ENCODE measurements at regions not wholly inside any gene's neighbourhood (a gene's known extent, or its start where the extent isn't known, plus 50 kb on each side); places are given as distances from the start of the nearest gene placed in this dataset.
"Not testable (repeated sequence)": the region's sequence is repeated elsewhere in the genome, so short reads cannot be mapped to it uniquely, and the experiment has no call there.

GRCh38 chr10:2210088-2210487 is 472.8 kb upstream of the ADARB2 start:
- H3K9me3 Mint-ChIP-seq = peaks cover 3% of the 10 kb centered on the region
- DNase-seq (ENCODE audit: low spot score in 2 of 2) (no peak), ATAC-seq (no peak)
- H3K4me1 Mint-ChIP-seq = no peaks in the 10 kb centered on the region
- no peaks in the 10 kb centered on the region for H3K36me3 Mint-ChIP-seq
- H3K4me3 Mint-ChIP-seq = no peak overlapping the region
- no peak overlapping the region for H3K27ac Mint-ChIP-seq

- Mint-ChIP-seq H3K4me1 (no peaks in the 10 kb centered on the region), H3K4me3 (no peak overlapping the region), H3K27ac (no peak overlapping the region), H3K9me3 (peaks cover 3% of the 10 kb centered on the region), H3K36me3 (no peaks in the 10 kb centered on the region)
- ATAC-seq = no peak
- no peak for DNase-seq (ENCODE audit: low spot score in 2 of 2)
These were observed 470.8 kb upstream of the ADARB2 start for GRCh38 chr10:2208106-2208505.

GRCh38 chr10:2207246-2207922 is 470.1 kb upstream of the ADARB2 start:
- Mint-ChIP-seq H3K27ac (no peak overlapping the region), H3K9me3 (peaks cover 3% of the 10 kb centered on the region), H3K36me3 (no peaks in the 10 kb centered on the region), H3K4me1 (no peaks in the 10 kb centered on the region), H3K4me3 (no peak overlapping the region)
- no peak for DNase-seq (ENCODE audit: low spot score in 2 of 2)
- no peak for ATAC-seq

GRCh38 chr10:2205406-2205805 is 468.1 kb upstream of the ADARB2 start:
- Mint-ChIP-seq H3K4me3 (no peak overlapping the region), H3K4me1 (no peaks in the 10 kb centered on the region), H3K27ac (no peak overlapping the region), H3K36me3 (no peaks in the 10 kb centered on the region), H3K9me3 (no peaks in the 10 kb centered on the region)
- DNase-seq (ENCODE audit: low spot score in 2 of 2) (no peak), ATAC-seq (no peak)

GRCh38 chr10:2202401-2202800 is 465.1 kb upstream of the ADARB2 start:
- H3K27ac Mint-ChIP-seq = no peak overlapping the region
- no peaks in the 10 kb centered on the region for H3K36me3 Mint-ChIP-seq
- H3K4me3 Mint-ChIP-seq = no peak overlapping the region
- H3K9me3 Mint-ChIP-seq = no peaks in the 10 kb centered on the region
- no peak for DNase-seq (ENCODE audit: low spot score in 2 of 2)
- no peaks in the 10 kb centered on the region for H3K4me1 Mint-ChIP-seq
- ATAC-seq = no peak

GRCh38 chr10:2201534-2202099 is 464.3 kb upstream of the ADARB2 start:
- no peaks in the 10 kb centered on the region for H3K36me3 Mint-ChIP-seq
- H3K27ac Mint-ChIP-seq = no peak overlapping the region
- DNase-seq (ENCODE audit: low spot score in 2 of 2) (no peak), ATAC-seq (no peak)
- H3K9me3 Mint-ChIP-seq = peaks cover 3% of the 10 kb centered on the region
- H3K4me1 Mint-ChIP-seq = no peaks in the 10 kb centered on the region
- no peak overlapping the region for H3K4me3 Mint-ChIP-seq

- no peaks in the 10 kb centered on the region for H3K4me1 Mint-ChIP-seq
- no peak for ATAC-seq
These were observed 460.3 kb upstream of the ADARB2 start for GRCh38 chr10:2197663-2198062.

GRCh38 chr10:2196272-2196671 is 458.9 kb upstream of the ADARB2 start:
- no peak for ATAC-seq
- Mint-ChIP-seq H3K36me3 (no peaks in the 10 kb centered on the region), H3K27ac (no peak overlapping the region), H3K4me1 (no peaks in the 10 kb centered on the region), H3K4me3 (no peak overlapping the region), H3K9me3 (peaks cover 9% of the 10 kb centered on the region)
- DNase-seq (ENCODE audit: low spot score in 2 of 2) = no peak

More at GRCh38 chr10:2197663-2198062, 460.3 kb upstream of the ADARB2 start:
- no peak overlapping the region for H3K4me3 Mint-ChIP-seq
- H3K36me3 Mint-ChIP-seq = no peaks in the 10 kb centered on the region
- DNase-seq (ENCODE audit: low spot score in 2 of 2) = no peak
- H3K9me3 Mint-ChIP-seq = peaks cover 7% of the 10 kb centered on the region
- no peak overlapping the region for H3K27ac Mint-ChIP-seq

- not testable (repeated sequence) for ATAC-seq; H3K27ac Mint-ChIP-seq; DNase-seq (ENCODE audit: low spot score in 2 of 2); H3K9me3 Mint-ChIP-seq; H3K4me3 Mint-ChIP-seq; H3K4me1 Mint-ChIP-seq; H3K36me3 Mint-ChIP-seq
These were observed 452.0 kb upstream of the ADARB2 start for GRCh38 chr10:2189356-2189755.

GRCh38 chr10:2188371-2188770 is 451.0 kb upstream of the ADARB2 start:
- Mint-ChIP-seq H3K4me3 (no peak overlapping the region), H3K9me3 (peaks cover 3% of the 10 kb centered on the region), H3K36me3 (no peaks in the 10 kb centered on the region), H3K4me1 (no peaks in the 10 kb centered on the region), H3K27ac (no peak overlapping the region)
- ATAC-seq = no peak
- DNase-seq (ENCODE audit: low spot score in 2 of 2) = no peak

- DNase-seq (ENCODE audit: low spot score in 2 of 2) (no peak), ATAC-seq (no peak)
- no peaks in the 10 kb centered on the region for H3K4me1 Mint-ChIP-seq
- H3K27ac Mint-ChIP-seq = no peak overlapping the region
- H3K36me3 Mint-ChIP-seq = no peaks in the 10 kb centered on the region
- no peak overlapping the region for H3K4me3 Mint-ChIP-seq
- H3K9me3 Mint-ChIP-seq = peaks cover 2% of the 10 kb centered on the region
These were observed 436.0 kb upstream of the ADARB2 start for GRCh38 chr10:2173327-2173726.

GRCh38 chr10:2165771-2166460 is 428.6 kb upstream of the ADARB2 start:
- Mint-ChIP-seq H3K36me3 (no peaks in the 10 kb centered on the region), H3K9me3 (no peaks in the 10 kb centered on the region), H3K4me1 (no peaks in the 10 kb centered on the region), H3K27ac (no peak overlapping the region), H3K4me3 (no peak overlapping the region)
- ATAC-seq = no peak
- DNase-seq (ENCODE audit: low spot score in 2 of 2) = no peak

- no peak for ATAC-seq
- no peak for DNase-seq (ENCODE audit: low spot score in 2 of 2)
- Mint-ChIP-seq H3K4me1 (no peaks in the 10 kb centered on the region), H3K36me3 (no peaks in the 10 kb centered on the region), H3K4me3 (no peak overlapping the region), H3K9me3 (no peaks in the 10 kb centered on the region), H3K27ac (no peak overlapping the region)
These were observed 413.0 kb upstream of the ADARB2 start for GRCh38 chr10:2150288-2150687.

GRCh38 chr10:2145926-2146478 is 408.7 kb upstream of the ADARB2 start:
- Mint-ChIP-seq H3K9me3 (no peaks in the 10 kb centered on the region), H3K27ac (no peak overlapping the region), H3K4me1 (no peaks in the 10 kb centered on the region), H3K36me3 (no peaks in the 10 kb centered on the region), H3K4me3 (no peak overlapping the region)
- no peak for ATAC-seq
- no peak for DNase-seq (ENCODE audit: low spot score in 2 of 2)

- no peak overlapping the region for H3K27ac Mint-ChIP-seq
- DNase-seq (ENCODE audit: low spot score in 2 of 2) (no peak), ATAC-seq (no peak)
- no peaks in the 10 kb centered on the region for H3K36me3 Mint-ChIP-seq
- no peak overlapping the region for H3K4me3 Mint-ChIP-seq
- no peaks in the 10 kb centered on the region for H3K9me3 Mint-ChIP-seq
- no peaks in the 10 kb centered on the region for H3K4me1 Mint-ChIP-seq
These were observed 408.2 kb upstream of the ADARB2 start for GRCh38 chr10:2145491-2145890.

- Mint-ChIP-seq H3K4me1 (no peaks in the 10 kb centered on the region), H3K36me3 (no peaks in the 10 kb centered on the region), H3K27ac (no peak overlapping the region), H3K4me3 (no peak overlapping the region), H3K9me3 (no peaks in the 10 kb centered on the region)
- ATAC-seq (no peak), DNase-seq (ENCODE audit: low spot score in 2 of 2) (no peak)
These were observed 407.3 kb upstream of the ADARB2 start for GRCh38 chr10:2144584-2144983.

Measured in stimulated activated effector memory CD8-positive, alpha-beta T cell treated with anti-CD3 and anti-CD28 coated beads, Interleukin-12 subunit alpha, Interleukin-12 subunit beta, amount 100 ng/mL, for 72 hours (primary cell).